CD14-positive monocyte (primary cell): ENCODE measurements at regions not wholly inside any gene's neighbourhood (a gene's known extent, or its start where the extent isn't known, plus 50 kb on each side); places are given as distances from the start of the nearest gene placed in this dataset.

Source experiments
- DNase-seq, 3 donors: peaks; one replicate each; pipeline ENCODE4 v3.0.0-alpha.2; 2011 to 2022
- H2AFZ ChIP-seq: 2 replicates; pipeline ENCODE4 v1.6.0; 2012; ENCODE audit warnings: mild to moderate bottlenecking, low read depth, low read length, inconsistent platforms; ENCODE audit not compliant: insufficient read depth, poor library complexity, severe bottlenecking
- H3K27ac ChIP-seq, 2 donors: 1 replicate in 1 of 2; 2 replicates in 1 of 2; pipeline ENCODE4 v1.5.1; 2012 to 2013; ENCODE audit warnings: low read length in 2 of 2, control low read depth in 1 of 2, inconsistent platforms in 1 of 2, low read depth in 1 of 2, mild to moderate bottlenecking in 1 of 2
- H3K27me3 ChIP-seq, 2 donors: one replicate each; pipeline versions ENCODE4 v1.6.0 to v1.6.1; 2011 to 2013; ENCODE audit warnings: low read length in 2 of 2; ENCODE audit not compliant: control insufficient read depth in 2 of 2, insufficient read depth in 2 of 2
- H3K36me3 ChIP-seq, 2 donors: replicated peaks in 1 of 2; 1 replicate in 1 of 2; 2 replicates in 1 of 2; pipeline versions ENCODE4 v1.5.1 to v1.6.1; 2012 to 2013; ENCODE audit warnings: low read length in 2 of 2, control low read depth in 1 of 2, inconsistent platforms in 1 of 2, mild to moderate bottlenecking in 1 of 2; ENCODE audit not compliant: insufficient read depth in 2 of 2, control insufficient read depth in 1 of 2
- H3K4me1 ChIP-seq, 2 donors: 1 replicate in 1 of 2; 2 replicates in 1 of 2; pipeline versions ENCODE4 v1.5.1 to v1.6.1; 2012 to 2013; ENCODE audit warnings: low read length in 2 of 2, control low read depth in 1 of 2, inconsistent platforms in 1 of 2, mild to moderate bottlenecking in 1 of 2, moderate library complexity in 1 of 2; ENCODE audit not compliant: insufficient read depth in 2 of 2, control insufficient read depth in 1 of 2
- H3K4me2 ChIP-seq: replicated peaks from 2 replicates; pipeline ENCODE3; 2012; ENCODE audit warnings: low read length, moderate library complexity, mild to moderate bottlenecking; ENCODE audit not compliant: poor library complexity, severe bottlenecking; ENCODE audit errors: extremely low read depth
- H3K4me3 ChIP-seq, 3 experiments: fragments of 200-600 bp in 1 of 3; sonication (generic) in 1 of 3; replicated peaks in 1 of 3; 1 replicate in 2 of 3; 2 replicates in 1 of 3; pipeline ENCODE4 v1.5.1; 2011 to 2013; ENCODE audit warnings: low read length in 3 of 3, mild to moderate bottlenecking in 3 of 3, control low read depth in 2 of 3, low read depth in 2 of 3, inconsistent platforms in 1 of 3, moderate library complexity in 1 of 3
- H3K79me2 ChIP-seq: 2 replicates; pipeline ENCODE4 v1.6.0; 2012; ENCODE audit warnings: mild to moderate bottlenecking, control low read depth, inconsistent platforms, low read length, moderate library complexity; ENCODE audit not compliant: insufficient read depth
- H3K9ac ChIP-seq: 2 replicates; pipeline ENCODE4 v1.6.0; 2017; ENCODE audit warnings: low read length, mild to moderate bottlenecking; ENCODE audit not compliant: insufficient read depth, poor library complexity, severe bottlenecking
- H3K9me3 ChIP-seq, 2 donors: replicated peaks in 1 of 2; 1 replicate in 1 of 2; 2 replicates in 1 of 2; pipeline versions ENCODE4 v1.5.1 to v1.6.1; 2012 to 2013; ENCODE audit warnings: low read length in 2 of 2, control low read depth in 1 of 2; ENCODE audit not compliant: control insufficient read depth in 1 of 2, insufficient read depth in 1 of 2
- H4K20me1 ChIP-seq: 2 replicates; pipeline ENCODE4 v1.6.0; 2012; ENCODE audit warnings: mild to moderate bottlenecking, low read length, control low read depth, moderate library complexity; ENCODE audit not compliant: insufficient read depth
- H3K27ac Mint-ChIP-seq, 7 donors: one replicate each; pipeline ENCODE4 v1.8.0; 2020; ENCODE audit warnings: mild to moderate bottlenecking in 7 of 7, mixed read lengths in 7 of 7, moderate library complexity in 6 of 7, inconsistent platforms in 2 of 7
- H3K27me3 Mint-ChIP-seq, 3 donors: one replicate each; pipeline ENCODE4 v1.8.0; 2021 to 2022; ENCODE audit warnings: low read depth in 3 of 3, mild to moderate bottlenecking in 3 of 3, mixed read lengths in 3 of 3, moderate library complexity in 3 of 3, inconsistent platforms in 1 of 3
- H3K36me3 Mint-ChIP-seq, 2 donors: one replicate each; pipeline ENCODE4 v1.8.0; 2020; ENCODE audit warnings: mixed read lengths in 2 of 2, inconsistent platforms in 1 of 2, mild to moderate bottlenecking in 1 of 2
- H3K4me1 Mint-ChIP-seq: one replicate; pipeline ENCODE4 v1.8.0; 2020; ENCODE audit warnings: mild to moderate bottlenecking, mixed read lengths
- H3K4me3 Mint-ChIP-seq, 2 donors: one replicate each; pipeline ENCODE4 v1.8.0; 2020; ENCODE audit warnings: mild to moderate bottlenecking in 2 of 2, mixed read lengths in 2 of 2, moderate library complexity in 1 of 2
- H3K9me3 Mint-ChIP-seq, 7 donors: one replicate each; pipeline ENCODE4 v1.8.0; 2020 to 2022; ENCODE audit warnings: mixed read lengths in 7 of 7, mild to moderate bottlenecking in 6 of 7, moderate library complexity in 6 of 7, inconsistent platforms in 2 of 7
- WGBS: methylation state at CpG from one replicate; pipeline ENCODE4 v1.1.5; 2013; ENCODE audit warnings: missing lambda C conversion rate; ENCODE audit not compliant: insufficient coverage; 5-methylcytosine and 5-hydroxymethylcytosine counted together
- intact Hi-C, 2 donors: fragments of 100-400 bp; cut with micrococcal nuclease; formaldehyde crosslinking; loops; one replicate each; pipeline versions ENCODE4 v1.15.0 to v1.15.1; 2023
- TF ChIP-seq, protein P1 (sequence below): fragments of 200-600 bp; IDR thresholded peaks from one replicate; pipeline ENCODE4 v1.8.0; 2022; ENCODE audit warnings: antibody characterized with exemption, mild to moderate bottlenecking

- H3K9me3 ChIP-seq: peaks cover 0 to 4% of the 10 kb centered on the region in 2 donors
- no peaks in the 10 kb centered on the region for H3K36me3 Mint-ChIP-seq
These were observed 86.5 kb upstream of the RAB12 start for GRCh38 chr18:8522756-8523155.

DNA sequence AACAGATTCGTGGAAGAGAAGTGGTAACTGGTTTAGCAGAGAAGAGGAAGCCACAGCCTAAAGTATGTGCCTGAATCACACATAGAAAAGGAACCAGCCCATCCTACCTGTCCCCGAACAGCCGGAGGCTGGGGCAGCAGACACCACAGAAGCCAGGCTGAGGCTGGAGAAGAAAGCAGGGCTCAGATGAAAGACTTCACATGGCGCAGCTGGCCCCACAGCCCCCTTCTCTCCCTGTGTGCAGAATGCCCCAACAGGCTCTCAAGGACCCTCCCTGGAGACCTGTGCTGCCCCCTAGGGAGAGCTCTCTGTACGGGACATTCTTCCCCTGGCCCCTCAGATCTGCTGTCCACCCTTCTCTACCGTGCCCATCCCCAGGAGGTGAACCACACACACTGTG, 83.5 kb upstream of the RAB12 start:
- Histone ChIP-seq H3K9ac (no peak overlapping the region), H3K4me3 (peak overlapping the region in 1 of 3 experiments; percentile 38), H3K4me2 (peak overlapping the region; percentile 44), H3K27me3 (no peaks in the 10 kb centered on the region), H3K4me1 (peaks cover 18 to 32% of the 10 kb centered on the region in 2 donors), H3K9me3 (peaks cover 0 to under 1% of the 10 kb centered on the region in 2 donors), H4K20me1 (no peaks in the 10 kb centered on the region), H2AFZ (no peak overlapping the region), H3K27ac (no peak overlapping the region), H3K36me3 (no peaks in the 10 kb centered on the region), H3K79me2 (no peaks in the 10 kb centered on the region)
- peak in 1 of 3 donors; percentile 20 for DNase-seq
- Mint-ChIP-seq H3K4me3 (peak overlapping the region in 1 of 2 donors; percentile 78), H3K9me3 (peaks cover 5 to 15% (median 11%) of the 10 kb centered on the region in 7 donors), H3K27ac (peak overlapping the region in 1 of 7 donors; percentile 5), H3K4me1 (peaks cover 27% of the 10 kb centered on the region), H3K36me3 (no peaks in the 10 kb centered on the region), H3K27me3 (peaks cover 0 to 8% (median 7%) of the 10 kb centered on the region in 3 donors)
- intact Hi-C loops: no loop called here
- 9% methylated on average over 5 of the region's 6 CpGs for WGBS
- TF ChIP-seq, protein P1, sequence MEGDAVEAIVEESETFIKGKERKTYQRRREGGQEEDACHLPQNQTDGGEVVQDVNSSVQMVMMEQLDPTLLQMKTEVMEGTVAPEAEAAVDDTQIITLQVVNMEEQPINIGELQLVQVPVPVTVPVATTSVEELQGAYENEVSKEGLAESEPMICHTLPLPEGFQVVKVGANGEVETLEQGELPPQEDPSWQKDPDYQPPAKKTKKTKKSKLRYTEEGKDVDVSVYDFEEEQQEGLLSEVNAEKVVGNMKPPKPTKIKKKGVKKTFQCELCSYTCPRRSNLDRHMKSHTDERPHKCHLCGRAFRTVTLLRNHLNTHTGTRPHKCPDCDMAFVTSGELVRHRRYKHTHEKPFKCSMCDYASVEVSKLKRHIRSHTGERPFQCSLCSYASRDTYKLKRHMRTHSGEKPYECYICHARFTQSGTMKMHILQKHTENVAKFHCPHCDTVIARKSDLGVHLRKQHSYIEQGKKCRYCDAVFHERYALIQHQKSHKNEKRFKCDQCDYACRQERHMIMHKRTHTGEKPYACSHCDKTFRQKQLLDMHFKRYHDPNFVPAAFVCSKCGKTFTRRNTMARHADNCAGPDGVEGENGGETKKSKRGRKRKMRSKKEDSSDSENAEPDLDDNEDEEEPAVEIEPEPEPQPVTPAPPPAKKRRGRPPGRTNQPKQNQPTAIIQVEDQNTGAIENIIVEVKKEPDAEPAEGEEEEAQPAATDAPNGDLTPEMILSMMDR: peak; percentile 22

More at GRCh38 chr18:8522756-8523155, 86.5 kb upstream of the RAB12 start:
- DNase-seq: no peak
- Mint-ChIP-seq H3K4me3 (no peak overlapping the region), H3K27ac (peak overlapping the region in 1 of 7 donors; percentile 4), H3K9me3 (peaks cover 3 to 16% (median 5%) of the 10 kb centered on the region in 7 donors), H3K4me1 (peaks cover 16% of the 10 kb centered on the region), H3K27me3 (peaks cover 0 to 12% (median 10%) of the 10 kb centered on the region in 3 donors)
- Histone ChIP-seq H3K27me3 (no peaks in the 10 kb centered on the region), H3K36me3 (no peaks in the 10 kb centered on the region), H3K9ac (no peak overlapping the region), H3K79me2 (no peaks in the 10 kb centered on the region), H3K4me2 (no peak overlapping the region), H3K4me1 (peaks cover 10 to 25% of the 10 kb centered on the region in 2 donors), H3K27ac (no peak overlapping the region), H4K20me1 (no peaks in the 10 kb centered on the region), H3K4me3 (no peak overlapping the region), H2AFZ (no peak overlapping the region)
- WGBS: 100% methylated on average over 3 of the region's 4 CpGs
- intact Hi-C loops: no loop called here
- TF ChIP-seq, protein P1: no peak
